ENCODE measurements at regions not wholly inside any gene's neighbourhood (a gene's known extent, or its start where the extent isn't known, plus 50 kb on each side); places are given as distances from the start of the nearest gene placed in this dataset.

DNA sequence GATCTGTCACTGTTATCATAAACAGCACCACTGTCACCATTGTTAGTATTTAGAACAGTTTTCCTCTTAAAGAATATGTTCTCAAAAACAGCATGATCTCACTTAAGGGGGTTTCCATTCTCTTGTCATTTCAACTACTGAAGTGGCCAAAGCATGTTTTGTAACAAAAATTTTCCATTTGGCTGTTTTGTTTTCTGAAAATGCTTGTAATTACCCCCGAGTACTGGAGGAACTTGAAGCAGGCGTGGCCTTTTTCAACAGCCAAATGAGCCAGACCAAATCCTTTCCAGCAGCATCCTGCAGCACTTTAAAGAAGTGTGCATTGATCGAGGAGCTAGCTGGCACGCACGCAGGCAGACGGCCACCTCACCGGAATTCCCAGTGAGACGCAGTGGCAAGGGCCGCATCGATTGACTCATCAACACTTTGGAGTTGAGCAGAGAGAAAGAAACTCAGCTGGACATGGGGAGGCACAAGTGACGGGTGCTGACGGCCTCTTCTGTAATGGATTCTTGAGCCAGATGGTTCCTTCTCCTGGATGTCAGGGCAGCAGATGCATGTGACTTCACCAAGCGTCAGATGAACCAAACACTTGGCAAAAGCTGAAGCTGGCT lies 234.3 kb upstream of the IGF1R start:
- TF ChIP-seq, protein P1, sequence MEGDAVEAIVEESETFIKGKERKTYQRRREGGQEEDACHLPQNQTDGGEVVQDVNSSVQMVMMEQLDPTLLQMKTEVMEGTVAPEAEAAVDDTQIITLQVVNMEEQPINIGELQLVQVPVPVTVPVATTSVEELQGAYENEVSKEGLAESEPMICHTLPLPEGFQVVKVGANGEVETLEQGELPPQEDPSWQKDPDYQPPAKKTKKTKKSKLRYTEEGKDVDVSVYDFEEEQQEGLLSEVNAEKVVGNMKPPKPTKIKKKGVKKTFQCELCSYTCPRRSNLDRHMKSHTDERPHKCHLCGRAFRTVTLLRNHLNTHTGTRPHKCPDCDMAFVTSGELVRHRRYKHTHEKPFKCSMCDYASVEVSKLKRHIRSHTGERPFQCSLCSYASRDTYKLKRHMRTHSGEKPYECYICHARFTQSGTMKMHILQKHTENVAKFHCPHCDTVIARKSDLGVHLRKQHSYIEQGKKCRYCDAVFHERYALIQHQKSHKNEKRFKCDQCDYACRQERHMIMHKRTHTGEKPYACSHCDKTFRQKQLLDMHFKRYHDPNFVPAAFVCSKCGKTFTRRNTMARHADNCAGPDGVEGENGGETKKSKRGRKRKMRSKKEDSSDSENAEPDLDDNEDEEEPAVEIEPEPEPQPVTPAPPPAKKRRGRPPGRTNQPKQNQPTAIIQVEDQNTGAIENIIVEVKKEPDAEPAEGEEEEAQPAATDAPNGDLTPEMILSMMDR (IDR thresholded peaks at IDR 0.05): no peak
- TF ChIP-seq POLR2A (IDR thresholded peaks at IDR 0.05): no peak

Measured in esophagus squamous epithelium (tissue), 4 donors.